HG03342 (cell line): ENCODE measurements at regions not wholly inside any gene's neighbourhood (a gene's known extent, or its start where the extent isn't known, plus 50 kb on each side); places are given as distances from the start of the nearest gene placed in this dataset.

ENCODE experiments used
- ATAC-seq: cut with Tn5 transposase; IDR thresholded peaks from one replicate; pipeline ENCODE4 v1.9.1; 2021; ENCODE audit warnings: mild to moderate bottlenecking, moderate library complexity; ENCODE audit not compliant: unreplicated experiment

GRCh38 chr20:52416953-52417352, 225.4 kb upstream of the ZFP64 start:
- no peak for ATAC-seq

GRCh38 chr20:52411611-52412010, 220.0 kb upstream of the ZFP64 start:
- no peak for ATAC-seq

GRCh38 chr20:52410731-52411234, 219.2 kb upstream of the ZFP64 start:
- ATAC-seq = no peak

- ATAC-seq = no peak
Observed at GRCh38 chr20:52410182-52410647, 218.6 kb upstream of the ZFP64 start.

- ATAC-seq = no peak
Observed at GRCh38 chr20:52405986-52406385, 214.4 kb upstream of the ZFP64 start.

- ATAC-seq = peak; percentile 75
Observed at GRCh38 chr20:52405417-52405816, 213.8 kb upstream of the ZFP64 start.

- ATAC-seq = no peak
Observed at GRCh38 chr20:52404671-52405070, 213.1 kb upstream of the ZFP64 start.

- no peak for ATAC-seq
Observed at GRCh38 chr20:52402950-52403349, 211.4 kb upstream of the ZFP64 start.

GRCh38 chr20:52402514-52402913, 210.9 kb upstream of the ZFP64 start:
- no peak for ATAC-seq

GRCh38 chr20:52401431-52401830, 209.9 kb upstream of the ZFP64 start:
- ATAC-seq = no peak

GRCh38 chr20:52399352-52399751, 207.8 kb upstream of the ZFP64 start:
- no peak for ATAC-seq

GRCh38 chr20:52389606-52390005, 198.0 kb upstream of the ZFP64 start:
- ATAC-seq = no peak

- ATAC-seq = no peak
Observed at GRCh38 chr20:52383995-52384621, 192.5 kb upstream of the ZFP64 start.

- no peak for ATAC-seq
Observed at GRCh38 chr20:52382933-52383332, 191.4 kb upstream of the ZFP64 start.

- no peak for ATAC-seq
Observed at GRCh38 chr20:52379723-52380336, 188.3 kb upstream of the ZFP64 start.

GRCh38 chr20:52372169-52372568, 180.6 kb upstream of the ZFP64 start:
- ATAC-seq = no peak

- no peak for ATAC-seq
Observed at GRCh38 chr20:52365688-52366087, 174.1 kb upstream of the ZFP64 start.

- no peak for ATAC-seq
Observed at GRCh38 chr20:52364405-52364804, 172.8 kb upstream of the ZFP64 start.

GRCh38 chr20:52361650-52362049, 170.1 kb upstream of the ZFP64 start:
- ATAC-seq = no peak

- ATAC-seq = no peak
Observed at GRCh38 chr20:52349806-52350205, 158.2 kb upstream of the ZFP64 start.

GRCh38 chr20:52348434-52348833, 156.9 kb upstream of the ZFP64 start:
- no peak for ATAC-seq

- no peak for ATAC-seq
Observed at GRCh38 chr20:52346797-52347196, 155.2 kb upstream of the ZFP64 start.

GRCh38 chr20:52342913-52343312, 151.3 kb upstream of the ZFP64 start:
- no peak for ATAC-seq
